HG02840 (cell line): ENCODE measurements at regions not wholly inside any gene's neighbourhood (a gene's known extent, or its start where the extent isn't known, plus 50 kb on each side); places are given as distances from the start of the nearest gene placed in this dataset.

Experiments
- ATAC-seq: cut with Tn5 transposase; IDR thresholded peaks from one replicate; pipeline ENCODE4 v1.9.1; 2021; ENCODE audit warnings: mild to moderate bottlenecking, moderate library complexity, moderate number of reproducible peaks; ENCODE audit not compliant: unreplicated experiment, low FRiP score

DNA sequence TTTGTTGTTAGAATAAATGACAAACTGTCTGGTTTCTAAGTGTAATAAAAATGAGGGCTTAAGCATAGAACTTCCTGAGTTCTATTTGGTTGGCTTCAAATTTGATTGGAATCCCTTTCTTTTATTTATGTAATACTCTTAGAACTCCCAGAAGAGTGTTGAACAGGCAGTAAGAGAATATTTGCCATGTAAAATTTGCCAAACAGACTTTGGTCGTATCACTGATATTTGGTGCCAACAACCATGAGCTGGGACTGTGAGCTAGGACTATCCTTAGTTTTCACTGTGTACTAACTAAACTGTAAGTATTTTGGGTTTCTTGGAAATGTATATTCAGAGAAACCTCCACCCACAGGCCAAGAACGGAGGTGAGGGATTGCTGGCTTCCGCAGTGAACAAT is 971.2 kb upstream of the SOX9 start:
- ATAC-seq: no peak

DNA sequence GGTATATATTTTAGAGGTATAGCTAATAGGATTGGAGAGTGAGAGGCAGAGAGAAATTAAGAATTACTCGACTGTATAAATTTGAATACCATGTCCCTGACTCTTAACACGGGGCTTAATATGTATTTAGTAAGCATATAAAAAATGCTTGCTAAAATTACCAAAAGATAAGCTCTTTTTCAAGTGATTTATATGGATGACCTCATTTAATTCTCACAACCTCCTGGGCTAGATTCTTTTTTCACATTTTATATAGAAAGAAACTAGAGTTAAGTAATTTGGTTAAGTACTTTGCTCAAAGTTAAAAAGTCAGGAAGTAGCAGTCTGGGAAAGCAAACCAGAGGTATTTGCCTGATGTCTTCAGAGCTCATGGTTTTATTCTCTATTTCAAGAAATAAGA is 963.5 kb upstream of the SOX9 start:
- no peak for ATAC-seq

DNA sequence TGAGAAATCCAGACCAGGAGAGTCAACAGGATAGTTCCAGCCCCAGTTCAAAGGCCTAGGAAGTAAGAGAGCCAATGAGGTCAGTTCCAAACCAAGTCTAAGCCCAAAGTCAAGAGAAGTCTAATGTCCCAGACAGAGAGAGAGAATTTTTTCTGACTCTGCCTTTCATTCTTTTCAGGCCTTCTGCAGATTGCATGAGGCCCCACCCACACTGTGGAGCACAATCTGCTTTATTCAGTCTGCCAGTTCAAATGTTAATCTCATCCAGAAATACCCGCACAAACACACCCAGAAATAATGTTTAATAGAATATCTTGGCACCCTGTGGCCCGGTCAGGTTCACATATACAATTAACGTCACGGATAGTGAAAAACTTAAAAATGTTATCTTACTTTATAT is 962.4 kb upstream of the SOX9 start:
- ATAC-seq: no peak

DNA sequence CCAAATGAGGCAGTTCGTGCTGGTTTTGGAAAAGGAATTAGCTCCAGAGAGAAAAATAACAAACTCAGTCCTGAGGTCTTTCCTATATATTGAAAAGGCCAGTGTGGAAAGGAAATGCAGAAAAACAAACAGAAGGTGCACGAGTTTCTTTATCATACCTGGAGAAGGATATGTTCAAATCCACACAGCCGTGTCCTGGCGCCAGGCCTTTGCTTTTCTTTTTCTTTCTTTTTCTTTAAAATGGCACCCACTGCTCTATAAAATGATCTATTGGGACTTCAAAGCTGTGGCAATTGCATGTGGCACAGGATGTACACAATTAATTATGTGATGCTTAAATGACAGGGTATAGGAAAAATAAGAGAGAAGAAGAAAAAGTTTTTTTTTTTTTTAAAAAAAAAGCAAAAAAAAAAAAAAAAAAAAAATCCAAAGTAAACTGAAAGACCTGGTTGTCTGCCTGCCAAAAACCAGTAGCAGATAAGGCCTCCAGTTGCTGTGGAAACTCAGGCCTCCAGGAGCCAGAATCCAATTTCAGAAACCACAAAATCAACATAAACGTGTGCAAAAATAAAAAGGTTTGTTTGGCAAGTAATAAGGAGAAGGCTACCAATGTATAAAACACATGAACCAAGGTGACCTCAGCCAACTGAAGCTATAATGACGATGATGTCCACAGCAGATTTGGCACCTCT is 957.6 kb upstream of the SOX9 start:
- no peak for ATAC-seq

DNA sequence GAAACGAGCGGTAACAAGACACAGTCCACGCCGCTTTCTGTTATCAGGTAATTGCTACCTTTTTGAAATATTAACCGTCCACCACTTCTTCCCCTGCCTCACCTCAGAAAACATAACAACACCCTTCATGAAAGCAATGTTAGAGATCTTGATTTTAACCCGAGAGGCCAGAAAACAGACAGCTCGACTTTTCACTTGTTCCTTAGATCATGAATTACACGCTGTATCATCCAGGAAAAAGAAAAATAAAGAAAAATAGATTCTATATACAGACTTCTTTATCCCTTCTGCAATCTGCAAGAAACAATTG is 957.1 kb upstream of the SOX9 start:
- no peak for ATAC-seq

DNA sequence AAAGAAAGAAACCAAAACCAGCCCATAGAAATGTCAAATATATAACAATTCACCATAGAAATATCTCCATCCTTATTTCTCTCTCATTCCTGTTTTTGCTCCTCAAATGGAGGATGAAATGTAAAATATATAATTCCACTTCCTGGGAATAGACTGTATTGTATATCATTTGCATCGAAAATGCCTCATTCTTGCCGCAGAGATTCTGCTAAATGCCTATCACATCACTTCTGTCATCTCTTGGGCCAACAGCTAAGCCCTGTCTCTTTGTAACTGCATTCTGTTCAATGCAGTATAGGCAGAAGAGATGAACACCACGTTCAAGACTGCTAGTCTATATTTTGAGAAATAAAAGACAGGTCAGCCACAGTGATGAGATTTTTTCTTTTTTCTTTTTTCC is 956.3 kb upstream of the SOX9 start:
- no peak for ATAC-seq

DNA sequence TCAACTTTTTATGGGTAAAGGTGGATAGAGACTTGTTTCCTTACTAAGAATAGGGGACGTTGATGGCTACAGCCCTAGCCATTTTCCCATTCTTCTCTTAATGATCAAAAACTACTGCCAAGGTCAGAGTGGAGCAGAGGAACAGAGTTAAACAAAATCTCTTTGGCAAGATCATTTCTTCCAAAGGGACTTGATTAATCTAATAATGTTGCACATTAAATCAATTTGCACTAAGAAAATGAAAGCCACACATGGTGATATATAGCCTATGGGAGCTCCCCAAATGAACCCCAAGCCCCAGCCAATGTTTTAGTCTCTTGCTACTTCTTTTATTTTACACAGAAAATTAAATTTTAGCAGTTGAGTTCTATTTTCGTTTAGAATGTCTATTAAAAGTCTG is 954.5 kb upstream of the SOX9 start:
- ATAC-seq: no peak

DNA sequence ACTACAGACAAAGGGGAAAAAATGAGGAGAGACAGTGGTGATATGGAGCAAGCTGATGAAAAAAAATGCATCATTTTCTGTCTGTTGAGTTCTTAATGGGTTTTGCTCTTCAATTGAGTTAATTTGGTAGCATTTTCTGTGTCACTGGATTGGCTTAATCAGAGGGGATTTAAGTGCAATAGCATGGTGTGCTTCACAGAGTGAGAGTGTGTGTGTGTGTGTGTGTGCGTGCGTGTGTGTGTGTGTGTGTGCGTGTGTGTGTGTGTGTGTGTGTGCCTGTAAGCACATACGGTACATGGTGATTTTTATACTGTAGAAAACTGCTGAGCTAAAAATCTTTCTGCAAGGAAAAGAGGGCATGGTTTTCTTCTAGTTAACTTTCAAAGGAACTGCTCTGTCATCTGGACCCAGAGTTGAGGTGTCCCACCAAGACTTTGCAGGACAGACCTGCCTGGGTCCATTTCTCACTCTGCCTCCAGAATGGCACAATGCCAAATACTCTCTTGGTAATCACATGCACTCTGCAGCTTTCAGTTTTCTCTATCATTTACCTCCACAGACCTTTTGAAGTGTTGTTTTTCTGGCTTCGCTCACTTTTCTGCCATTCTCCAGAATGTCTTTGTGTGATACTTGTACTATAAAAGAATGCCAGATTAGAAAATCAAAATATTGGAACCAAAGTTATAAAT is 952.6 kb upstream of the SOX9 start:
- ATAC-seq: no peak

DNA sequence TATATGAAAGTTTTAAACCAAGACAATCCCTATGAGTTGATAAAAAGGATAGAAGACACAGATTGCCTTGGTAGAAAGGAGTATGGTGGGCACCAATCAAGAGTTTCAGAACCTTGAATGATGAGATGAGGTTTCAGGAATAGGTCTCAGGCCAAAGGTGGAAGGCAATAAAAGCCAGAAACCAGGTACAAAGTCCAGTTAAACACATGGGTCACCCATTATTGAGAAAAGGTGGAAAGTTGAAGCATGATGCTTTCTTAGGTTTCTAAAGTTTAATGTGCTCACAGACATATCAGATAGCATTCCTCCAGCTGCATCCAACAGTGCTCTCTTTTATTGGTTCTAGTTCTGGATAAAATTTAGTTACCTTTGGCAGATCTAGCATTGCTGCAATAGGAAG is 950.8 kb upstream of the SOX9 start:
- no peak for ATAC-seq

DNA sequence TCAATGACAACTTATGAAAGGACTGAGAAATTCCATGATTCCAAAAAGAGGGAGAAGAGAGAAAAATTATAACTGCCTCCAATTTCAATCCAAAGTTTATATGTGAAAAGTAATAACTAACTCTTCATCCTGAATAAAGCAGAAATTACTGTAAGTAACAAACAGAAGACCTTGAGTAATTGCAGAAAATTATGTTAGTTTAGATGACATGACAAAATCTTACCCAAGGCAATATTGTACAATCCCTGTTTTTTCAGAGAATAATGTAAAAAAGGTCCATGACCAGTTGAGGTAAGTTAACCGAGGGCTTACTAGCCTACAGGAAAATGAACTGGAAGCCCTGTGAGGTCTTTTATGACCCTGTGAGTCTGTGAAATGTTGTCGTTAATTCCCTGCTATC is 949.5 kb upstream of the SOX9 start:
- ATAC-seq: no peak

DNA sequence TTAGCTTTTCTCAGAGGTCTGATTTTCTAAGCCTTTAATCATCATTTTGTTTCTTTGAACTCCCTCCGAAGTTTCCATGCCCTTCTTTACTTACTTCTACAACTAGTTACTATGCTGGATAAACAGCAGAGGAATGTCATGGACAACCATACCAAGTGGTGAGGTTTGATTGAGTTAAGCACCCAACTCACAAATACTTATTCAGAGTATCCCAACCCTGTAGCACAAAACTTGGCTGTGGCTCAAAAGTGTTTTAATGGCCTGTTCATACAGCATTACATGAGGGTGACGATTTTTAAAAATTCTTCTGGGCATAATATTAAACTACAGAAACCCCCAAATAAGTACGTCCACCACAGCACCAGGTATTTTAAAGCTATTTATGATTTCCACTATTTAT is 946.8 kb upstream of the SOX9 start:
- ATAC-seq: no peak

DNA sequence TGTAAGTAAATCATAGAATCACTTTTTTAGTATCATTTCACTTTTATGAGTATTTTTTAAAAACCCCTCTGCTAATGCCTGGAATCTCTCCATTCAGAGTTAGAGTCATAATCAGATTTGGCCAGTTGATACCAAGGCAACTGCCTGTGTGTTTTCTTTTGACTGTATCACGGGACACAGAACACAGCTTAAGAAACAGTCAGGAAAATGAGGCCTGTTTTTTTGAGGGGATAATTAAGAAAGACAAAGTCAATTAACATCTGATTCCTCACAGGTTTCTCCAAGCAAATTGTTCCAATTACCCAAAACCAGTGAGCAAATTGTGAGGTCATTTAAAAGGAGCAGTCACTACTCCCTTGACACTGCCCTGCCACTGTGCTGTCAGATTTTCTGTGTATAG is 944.5 kb upstream of the SOX9 start:
- ATAC-seq: no peak

DNA sequence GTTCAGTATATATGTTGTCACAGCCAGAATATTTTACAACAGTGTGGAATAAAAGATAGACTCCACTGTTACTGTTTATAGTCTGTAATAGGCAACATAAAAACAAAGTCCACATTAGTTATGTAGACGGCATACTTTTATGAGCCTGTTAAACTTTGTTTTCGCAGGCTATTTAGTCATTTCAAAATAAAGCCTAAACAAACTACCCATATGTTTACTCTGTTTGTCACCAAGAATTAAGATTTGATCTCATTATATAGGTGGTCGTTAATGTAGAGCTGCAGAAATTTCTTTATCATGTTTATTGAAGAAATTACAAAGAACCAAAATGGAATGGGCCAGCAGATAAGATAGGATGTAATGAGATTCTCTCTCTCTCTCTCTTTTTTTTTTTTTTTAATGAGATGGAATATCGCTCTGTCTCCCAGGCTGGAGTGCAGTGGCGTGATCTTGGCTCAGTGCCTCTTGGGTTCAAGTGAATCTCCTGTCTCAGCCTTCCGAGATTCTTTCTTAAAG is 943.8 kb upstream of the SOX9 start:
- ATAC-seq: no peak

DNA sequence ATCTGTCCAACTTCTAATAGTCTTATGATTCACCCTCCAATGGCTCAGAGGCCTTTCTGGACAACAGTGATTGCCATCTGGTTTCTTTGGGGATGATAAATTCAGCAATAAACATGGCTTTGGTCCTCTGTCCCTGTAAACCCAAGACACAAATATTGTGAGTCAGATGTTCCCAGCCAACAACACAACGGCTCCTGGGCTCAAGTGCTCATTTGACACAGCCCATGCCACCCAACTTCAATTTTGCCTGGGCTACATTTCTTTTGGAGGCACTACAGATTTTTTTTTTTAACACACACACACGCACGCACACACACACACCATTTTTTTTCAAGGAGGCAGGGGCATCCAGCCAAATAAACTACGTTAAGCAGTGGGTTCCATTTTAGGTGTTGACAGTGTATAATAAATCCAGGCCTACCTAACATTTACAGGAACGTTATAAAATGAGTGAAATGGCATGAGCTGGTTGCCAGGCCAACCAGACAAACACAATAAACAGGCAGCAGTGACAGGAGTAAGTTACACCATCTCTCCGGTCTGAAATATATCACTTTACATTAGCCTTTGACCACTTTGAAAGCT is 939.9 kb upstream of the SOX9 start:
- ATAC-seq: no peak

DNA sequence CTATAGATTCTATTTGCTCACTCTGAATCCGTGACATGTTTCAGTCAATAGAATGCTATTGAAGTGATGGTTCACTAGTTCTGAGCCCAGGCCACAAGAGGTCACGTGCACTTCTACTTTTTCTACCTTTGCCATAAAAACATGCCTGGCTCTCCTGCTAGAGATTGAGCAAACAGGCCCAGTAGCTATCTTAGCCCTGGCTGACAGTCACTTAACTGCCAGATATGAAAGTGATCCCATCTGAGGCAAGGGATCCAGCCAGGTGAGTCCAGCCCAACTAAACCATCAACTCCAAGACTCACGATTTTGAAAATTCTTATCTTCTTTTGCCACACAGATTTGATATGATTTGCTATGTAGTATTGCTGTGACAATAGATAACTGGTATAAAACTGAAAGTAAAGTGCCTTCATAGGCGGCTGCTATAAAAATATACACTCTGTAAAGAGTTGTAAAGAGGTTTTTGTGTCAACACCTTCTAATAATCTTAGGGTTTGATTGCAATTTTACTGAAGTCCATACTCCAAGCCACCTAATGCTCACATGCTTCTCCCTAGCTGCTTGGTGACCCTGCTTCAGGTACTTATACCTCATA is 937.7 kb upstream of the SOX9 start:
- ATAC-seq: no peak

DNA sequence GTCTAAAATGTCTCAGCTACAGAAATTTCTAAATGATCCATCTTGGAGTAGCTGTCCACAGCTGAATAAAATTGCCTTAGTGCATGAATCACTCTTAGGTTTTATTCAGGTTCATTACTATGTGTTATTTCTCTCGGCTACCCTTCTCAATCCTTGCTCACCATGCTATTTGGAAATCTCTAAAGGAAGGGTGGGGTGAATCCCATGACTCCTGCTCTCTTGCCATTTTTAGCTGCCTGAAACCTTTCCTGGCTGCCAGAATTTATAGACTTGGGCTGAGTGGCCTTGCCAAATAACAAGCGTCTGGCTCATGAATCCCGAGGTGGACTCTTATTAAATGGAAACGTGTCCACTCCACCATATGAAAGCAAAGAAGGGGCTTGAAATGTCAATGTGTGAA is 936.1 kb upstream of the SOX9 start:
- no peak for ATAC-seq

DNA sequence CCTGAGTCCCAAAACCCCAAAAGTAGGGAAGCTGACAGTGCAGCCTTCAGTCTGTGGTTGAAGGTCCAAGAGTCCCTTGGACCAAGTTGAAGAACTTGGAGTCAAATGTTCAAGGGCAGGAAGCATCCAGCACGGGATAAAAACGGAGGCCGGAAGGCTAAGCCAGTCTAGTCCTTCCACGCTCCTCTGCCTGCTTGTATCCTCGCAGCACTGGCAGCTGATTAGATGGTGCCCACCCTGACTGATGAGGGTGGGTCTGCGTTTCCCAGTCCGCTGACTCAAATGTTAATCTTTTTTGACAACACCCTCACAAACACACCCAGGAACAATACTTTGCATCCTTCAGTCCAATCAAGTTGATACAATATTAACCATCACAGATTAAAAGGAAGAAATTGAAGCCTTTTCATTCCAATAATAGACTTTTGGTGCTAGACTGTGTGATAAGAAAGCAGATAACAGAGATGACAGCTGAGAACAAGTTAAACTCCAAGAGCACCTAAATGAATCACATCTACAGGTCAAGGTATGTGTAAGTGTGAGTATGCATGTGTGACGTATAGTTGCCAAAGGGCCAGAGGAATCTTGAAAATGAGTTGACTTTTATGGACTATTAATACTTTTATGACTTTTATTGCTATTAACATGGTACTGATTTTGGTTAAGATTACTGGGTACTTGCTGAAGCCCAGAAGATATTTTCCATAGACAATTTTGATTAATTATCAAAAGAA is 933.5 kb upstream of the SOX9 start:
- no peak for ATAC-seq

DNA sequence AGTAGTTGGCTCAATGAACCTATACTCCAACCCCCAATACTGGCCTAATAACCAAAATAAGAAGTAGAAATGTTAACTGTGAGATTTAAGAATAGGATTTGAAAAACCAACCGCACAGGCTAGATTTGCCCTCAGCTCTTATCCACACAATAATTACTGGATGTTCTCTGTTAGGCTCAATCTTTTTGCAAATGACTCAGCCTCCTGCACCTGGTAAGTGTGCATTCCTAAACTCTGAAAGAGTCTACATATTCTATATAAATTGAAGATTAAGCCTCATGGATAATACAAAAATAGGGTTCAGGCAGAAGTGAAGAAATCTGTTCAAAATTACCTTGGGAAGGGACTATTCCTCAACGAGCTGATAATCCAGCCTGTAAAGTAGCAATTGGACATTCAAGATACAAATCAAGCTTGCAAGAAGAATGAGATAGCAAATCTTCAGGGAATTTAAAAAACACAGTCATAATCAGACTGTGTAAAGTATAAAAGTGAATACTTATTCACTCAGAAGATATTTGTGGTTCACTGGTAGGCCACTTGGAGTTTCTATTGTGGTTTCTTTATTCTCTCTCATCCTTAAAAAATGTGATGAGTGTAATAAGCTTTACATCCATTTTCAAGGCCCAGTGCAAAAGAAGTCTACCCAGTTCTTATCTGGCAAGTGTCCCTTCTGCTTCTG is 931.9 kb upstream of the SOX9 start:
- no peak for ATAC-seq

DNA sequence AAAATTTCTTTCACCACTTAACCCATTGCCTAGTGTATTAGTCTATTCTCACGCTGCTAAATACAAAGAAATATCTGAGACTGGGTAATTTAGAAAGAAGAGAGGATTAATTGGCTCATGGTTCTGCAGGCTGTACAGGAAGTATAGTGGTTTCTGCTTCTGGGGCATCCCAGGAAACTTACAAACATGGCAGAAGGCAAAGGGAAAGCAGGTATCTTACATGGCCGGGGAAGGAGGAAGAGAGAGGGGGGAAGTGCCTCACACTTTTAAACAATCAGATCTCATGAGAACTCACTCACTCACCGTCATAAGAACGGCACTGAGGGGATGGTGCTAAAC is 931.4 kb upstream of the SOX9 start:
- no peak for ATAC-seq

DNA sequence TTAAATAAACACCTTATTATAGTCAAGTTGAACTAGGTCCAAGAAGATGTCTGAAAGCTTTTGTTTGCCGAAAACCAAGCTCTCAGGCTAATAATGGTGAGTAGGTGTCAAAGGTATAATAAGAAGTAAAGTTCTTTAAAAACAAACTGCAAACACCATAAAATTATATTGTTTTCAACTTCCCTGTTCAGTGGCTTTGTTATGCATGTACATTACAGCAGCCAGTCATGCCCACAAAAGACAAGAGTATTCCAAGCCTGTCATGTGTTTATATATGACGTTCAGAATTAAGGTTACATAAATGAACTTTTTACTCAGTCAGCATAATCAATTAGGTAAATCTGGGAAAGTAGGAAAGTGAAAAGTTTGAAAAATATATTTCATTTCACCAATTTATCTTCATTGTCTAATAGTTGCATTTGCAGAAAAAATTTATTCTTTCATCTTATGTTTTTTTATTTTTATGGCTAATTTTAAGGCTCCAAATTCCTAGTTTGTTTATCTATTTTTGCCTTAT is 928.7 kb upstream of the SOX9 start:
- ATAC-seq: no peak
